LNCaP clone FGC (cell line): ENCODE measurements at regions not wholly inside any gene's neighbourhood (a gene's known extent, or its start where the extent isn't known, plus 50 kb on each side); places are given as distances from the start of the nearest gene placed in this dataset.

Experiments used
- DNase-seq: peaks from one replicate; pipeline ENCODE4 v3.0.0-alpha.2; 2011; ENCODE audit warnings: low read depth
- H3K4me3 ChIP-seq: 2 replicates; pipeline ENCODE4 v1.5.1; 2011; ENCODE audit warnings: mild to moderate bottlenecking, low read depth, low read length, control low read depth
- TF ChIP-seq, protein P1 (sequence below): IDR thresholded peaks from 2 replicates; pipeline ENCODE4 v1.5.1; 2012; ENCODE audit warnings: mild to moderate bottlenecking; ENCODE audit not compliant: control insufficient read depth, insufficient read depth; ENCODE audit errors: extremely low read depth

GRCh38 chr13:29676535-29676934 is 81.0 kb upstream of the SLC7A1 start:
- DNase-seq = no peak
- H3K4me3 ChIP-seq = no peak overlapping the region
- TF ChIP-seq, protein P1, sequence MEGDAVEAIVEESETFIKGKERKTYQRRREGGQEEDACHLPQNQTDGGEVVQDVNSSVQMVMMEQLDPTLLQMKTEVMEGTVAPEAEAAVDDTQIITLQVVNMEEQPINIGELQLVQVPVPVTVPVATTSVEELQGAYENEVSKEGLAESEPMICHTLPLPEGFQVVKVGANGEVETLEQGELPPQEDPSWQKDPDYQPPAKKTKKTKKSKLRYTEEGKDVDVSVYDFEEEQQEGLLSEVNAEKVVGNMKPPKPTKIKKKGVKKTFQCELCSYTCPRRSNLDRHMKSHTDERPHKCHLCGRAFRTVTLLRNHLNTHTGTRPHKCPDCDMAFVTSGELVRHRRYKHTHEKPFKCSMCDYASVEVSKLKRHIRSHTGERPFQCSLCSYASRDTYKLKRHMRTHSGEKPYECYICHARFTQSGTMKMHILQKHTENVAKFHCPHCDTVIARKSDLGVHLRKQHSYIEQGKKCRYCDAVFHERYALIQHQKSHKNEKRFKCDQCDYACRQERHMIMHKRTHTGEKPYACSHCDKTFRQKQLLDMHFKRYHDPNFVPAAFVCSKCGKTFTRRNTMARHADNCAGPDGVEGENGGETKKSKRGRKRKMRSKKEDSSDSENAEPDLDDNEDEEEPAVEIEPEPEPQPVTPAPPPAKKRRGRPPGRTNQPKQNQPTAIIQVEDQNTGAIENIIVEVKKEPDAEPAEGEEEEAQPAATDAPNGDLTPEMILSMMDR = no peak

DNA sequence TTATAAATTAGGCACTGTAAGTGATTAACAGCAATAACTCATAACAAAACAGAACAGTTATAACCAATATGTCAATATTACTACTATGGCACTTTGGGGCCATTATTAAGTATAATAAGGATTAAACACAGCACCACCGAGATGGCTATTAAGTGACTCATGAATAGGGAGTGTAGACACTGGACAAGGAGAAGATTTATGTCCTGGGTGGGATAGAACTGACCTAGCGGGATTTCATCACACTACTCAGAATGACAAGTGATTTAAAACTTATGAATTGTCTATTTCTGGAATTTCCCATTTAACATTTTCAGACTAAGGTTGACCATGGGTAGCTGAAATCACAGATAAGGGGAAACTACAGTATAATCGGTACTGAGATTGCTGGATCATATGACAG is 79.0 kb upstream of the SLC7A1 start:
- TF ChIP-seq, protein P1 = no peak
- H3K4me3 ChIP-seq = no peak overlapping the region
- DNase-seq = no peak

DNA sequence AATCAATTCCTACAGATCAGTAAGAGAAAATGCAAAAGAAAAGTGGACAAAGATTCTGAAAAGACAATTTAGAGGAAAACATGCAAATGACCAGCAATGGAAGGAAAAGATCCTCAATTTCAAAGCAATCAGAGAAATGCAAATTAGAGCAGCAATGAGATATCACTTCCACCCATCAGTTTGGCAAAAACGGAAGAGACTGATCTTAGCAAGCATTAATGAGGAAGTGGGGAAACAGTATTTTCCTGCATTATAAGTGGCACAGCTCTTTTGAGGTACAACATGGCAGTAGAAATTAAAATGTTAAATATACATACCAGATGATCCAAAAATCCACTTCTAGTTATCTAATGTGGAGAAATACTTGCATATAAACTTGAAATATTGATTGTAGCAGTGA is 69.1 kb upstream of the SLC7A1 start:
- TF ChIP-seq, protein P1 = no peak
- no peak for DNase-seq
- H3K4me3 ChIP-seq = no peak overlapping the region

DNA sequence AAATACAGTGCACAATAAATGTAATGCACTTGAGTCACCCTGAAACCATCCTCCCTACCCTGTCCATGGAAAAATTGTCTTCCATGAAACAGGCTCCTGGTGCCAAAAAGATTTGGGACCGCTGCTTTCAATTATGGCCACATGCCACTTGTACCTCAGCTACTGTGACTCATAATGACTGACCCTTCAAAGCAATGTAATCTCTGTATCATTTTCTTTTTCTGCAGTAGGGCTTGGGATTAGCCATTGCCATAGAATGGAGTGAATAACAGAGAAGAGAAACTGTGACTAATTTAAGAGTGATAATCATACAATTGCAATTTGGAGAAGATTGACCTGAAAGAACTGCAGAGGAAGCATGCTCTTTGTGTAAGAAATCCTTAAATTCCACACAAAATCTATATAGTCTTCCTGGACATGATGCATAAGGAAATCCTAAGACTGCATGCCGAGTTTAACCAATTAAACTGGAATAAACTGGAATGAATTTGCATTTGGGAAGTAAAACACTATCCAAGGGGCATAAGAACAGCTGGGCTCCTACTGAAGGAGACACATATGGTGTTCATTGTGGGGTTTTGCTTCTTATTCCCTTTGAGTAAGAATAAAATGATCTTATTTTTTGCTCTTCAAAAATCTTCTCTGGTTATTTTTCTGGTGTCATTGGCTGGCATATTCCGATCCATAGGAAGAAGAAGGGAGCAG is 59.5 kb upstream of the SLC7A1 start:
- no peak for DNase-seq
- TF ChIP-seq, protein P1 = no peak

DNA sequence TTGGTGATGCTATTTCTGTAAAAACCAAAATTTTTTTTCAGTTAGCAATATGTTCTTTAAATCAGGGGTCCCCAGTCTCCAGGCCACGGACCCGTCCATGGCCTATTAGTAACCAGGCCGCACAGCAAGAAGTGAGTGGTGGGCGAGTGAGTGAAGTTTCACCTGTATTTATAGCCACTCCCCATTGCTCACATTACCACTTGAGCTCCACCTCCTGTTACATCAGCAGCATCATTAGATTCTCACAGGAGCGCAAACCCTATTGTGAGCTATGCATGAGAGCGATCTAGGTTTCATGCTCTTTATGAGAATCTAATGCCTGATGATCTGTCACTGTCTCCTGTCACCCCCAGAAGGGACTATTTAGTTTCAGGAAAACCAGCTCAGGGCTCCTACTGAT is 58.9 kb upstream of the SLC7A1 start:
- no peak overlapping the region for H3K4me3 ChIP-seq
- TF ChIP-seq, protein P1 = no peak
- DNase-seq = no peak

More for the DNA sequence above, 59.5 kb upstream of the SLC7A1 start:
- H3K4me3 ChIP-seq = no peak overlapping the region

- H3K4me3 ChIP-seq = no peak overlapping the region
- TF ChIP-seq, protein P1 = no peak
- no peak for DNase-seq
Observed at GRCh38 chr13:29648760-29649159, 53.3 kb upstream of the SLC7A1 start.
